Lower leg skin (tissue), 4 donors: ENCODE measurements at regions not wholly inside any gene's neighbourhood (a gene's known extent, or its start where the extent isn't known, plus 50 kb on each side); places are given as distances from the start of the nearest gene placed in this dataset.

ENCODE experiments used
- DNase-seq, 2 donors: peaks; one replicate each; pipeline ENCODE4 v3.0.0-alpha.2; 2019; ENCODE audit warnings: low spot score in 2 of 2
- H3K4me3 ChIP-seq: fragments of 200-600 bp; sonication (generic); 2 replicates; pipeline ENCODE4 v1.5.1; 2017; ENCODE audit warnings: mild to moderate bottlenecking, low read depth; ENCODE audit not compliant: poor library complexity, severe bottlenecking
- POLR2A ChIP-seq, 2 donors: fragments of 450-650 bp; IDR thresholded peaks; one replicate each; pipeline ENCODE4 v1.6.1; 2016 to 2017; ENCODE audit warnings: antibody characterized with exemption in 2 of 2, mild to moderate bottlenecking in 1 of 2, moderate library complexity in 1 of 2
- WGBS, 2 donors: methylation state at CpG; one replicate each; pipeline ENCODE4 v1.1.5; 2018; 5-methylcytosine and 5-hydroxymethylcytosine counted together
- intact Hi-C: fragments of 100-400 bp; cut with DNase I; formaldehyde crosslinking; loops from one replicate; pipeline ENCODE4 v1.15.0; 2023; ENCODE audit warnings: low total_unique reads
- TF ChIP-seq, protein P1 (sequence below), 3 donors: fragments of 450-650 bp; IDR thresholded peaks; one replicate each; pipeline ENCODE4 v1.5.1; 2016; ENCODE audit warnings: antibody characterized with exemption in 3 of 3, mild to moderate bottlenecking in 3 of 3, moderate library complexity in 2 of 3

DNA sequence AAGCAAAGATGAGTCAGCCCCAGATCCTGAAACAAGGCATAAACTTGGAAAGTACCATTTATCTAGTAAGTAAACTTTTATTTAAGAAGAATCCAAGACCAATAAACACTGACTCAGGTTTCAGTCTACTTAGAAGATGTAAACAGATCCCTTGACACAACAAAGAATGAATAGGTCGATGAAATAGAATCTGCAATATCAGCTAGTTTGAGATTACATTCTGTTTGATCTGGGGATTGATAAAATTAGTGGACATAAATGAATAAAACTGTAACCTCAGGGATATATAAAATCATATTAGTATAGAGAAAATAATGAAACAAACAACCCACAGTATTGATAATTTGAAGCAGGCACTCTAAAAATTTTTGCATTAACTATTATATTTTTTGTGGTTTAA is 708.9 kb downstream of the FAM181B start:
- DNase-seq = no peak
- 74 to 87% methylated on average over 1 of the region's 1 CpG for WGBS, 2 donors
- intact Hi-C loops = no loop called here
- no peak overlapping the region for H3K4me3 ChIP-seq
- TF ChIP-seq POLR2A (IDR thresholded peaks at IDR 0.05) = no peak
- TF ChIP-seq, protein P1, sequence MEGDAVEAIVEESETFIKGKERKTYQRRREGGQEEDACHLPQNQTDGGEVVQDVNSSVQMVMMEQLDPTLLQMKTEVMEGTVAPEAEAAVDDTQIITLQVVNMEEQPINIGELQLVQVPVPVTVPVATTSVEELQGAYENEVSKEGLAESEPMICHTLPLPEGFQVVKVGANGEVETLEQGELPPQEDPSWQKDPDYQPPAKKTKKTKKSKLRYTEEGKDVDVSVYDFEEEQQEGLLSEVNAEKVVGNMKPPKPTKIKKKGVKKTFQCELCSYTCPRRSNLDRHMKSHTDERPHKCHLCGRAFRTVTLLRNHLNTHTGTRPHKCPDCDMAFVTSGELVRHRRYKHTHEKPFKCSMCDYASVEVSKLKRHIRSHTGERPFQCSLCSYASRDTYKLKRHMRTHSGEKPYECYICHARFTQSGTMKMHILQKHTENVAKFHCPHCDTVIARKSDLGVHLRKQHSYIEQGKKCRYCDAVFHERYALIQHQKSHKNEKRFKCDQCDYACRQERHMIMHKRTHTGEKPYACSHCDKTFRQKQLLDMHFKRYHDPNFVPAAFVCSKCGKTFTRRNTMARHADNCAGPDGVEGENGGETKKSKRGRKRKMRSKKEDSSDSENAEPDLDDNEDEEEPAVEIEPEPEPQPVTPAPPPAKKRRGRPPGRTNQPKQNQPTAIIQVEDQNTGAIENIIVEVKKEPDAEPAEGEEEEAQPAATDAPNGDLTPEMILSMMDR (IDR thresholded peaks at IDR 0.05) = no peak

DNA sequence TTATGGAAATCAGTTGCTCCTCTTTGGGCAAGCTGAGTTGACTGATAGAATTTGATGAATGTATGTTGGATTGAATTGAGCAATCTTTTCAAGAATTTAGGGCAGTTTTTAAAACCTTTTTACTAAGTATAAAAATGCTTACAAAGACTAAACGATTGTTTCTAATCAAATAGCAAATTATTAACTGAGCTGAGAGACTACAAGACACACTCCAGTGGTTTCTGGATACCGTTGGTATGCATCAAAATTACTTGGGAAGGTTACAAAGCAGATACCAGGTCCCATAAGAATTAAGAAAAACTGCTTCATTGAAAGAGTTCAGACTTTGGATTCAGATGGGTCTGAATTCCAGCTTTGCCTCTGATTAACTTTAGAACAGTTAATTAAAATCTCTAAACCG is 721.4 kb downstream of the FAM181B start:
- intact Hi-C loops = no loop called here
- no peak overlapping the region for H3K4me3 ChIP-seq
- 72 to 73% methylated on average over 3 of the region's 3 CpGs for WGBS, 2 donors
- DNase-seq = no peak
- TF ChIP-seq, protein P1 (IDR thresholded peaks at IDR 0.05) = no peak
- TF ChIP-seq POLR2A (IDR thresholded peaks at IDR 0.05) = no peak

DNA sequence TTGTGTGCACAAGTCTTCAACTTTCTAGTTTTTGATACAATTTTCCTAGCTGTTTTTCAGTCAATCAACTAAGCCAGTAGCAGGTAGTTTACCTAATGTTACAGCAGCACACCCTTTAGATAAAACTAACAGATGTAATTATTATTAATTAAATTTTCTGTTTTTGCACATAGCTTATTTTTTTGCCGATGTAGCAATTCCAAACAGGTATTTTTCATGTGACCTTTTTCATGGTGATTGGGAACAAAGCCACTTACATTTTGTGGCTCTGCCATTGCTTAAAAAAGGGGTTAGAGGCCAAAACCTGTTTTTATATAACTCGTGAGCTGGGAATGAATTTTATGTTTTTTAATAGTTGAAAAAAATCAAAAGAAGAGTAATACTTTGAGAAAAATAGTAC is 724.5 kb downstream of the FAM181B start:
- H3K4me3 ChIP-seq = no peak overlapping the region
- TF ChIP-seq, protein P1 (IDR thresholded peaks at IDR 0.05) = no peak
- no peak for TF ChIP-seq POLR2A (IDR thresholded peaks at IDR 0.05)
- WGBS, 2 donors = 76 to 82% methylated on average over 2 of the region's 2 CpGs
- DNase-seq = no peak
- intact Hi-C loops = no loop called here

DNA sequence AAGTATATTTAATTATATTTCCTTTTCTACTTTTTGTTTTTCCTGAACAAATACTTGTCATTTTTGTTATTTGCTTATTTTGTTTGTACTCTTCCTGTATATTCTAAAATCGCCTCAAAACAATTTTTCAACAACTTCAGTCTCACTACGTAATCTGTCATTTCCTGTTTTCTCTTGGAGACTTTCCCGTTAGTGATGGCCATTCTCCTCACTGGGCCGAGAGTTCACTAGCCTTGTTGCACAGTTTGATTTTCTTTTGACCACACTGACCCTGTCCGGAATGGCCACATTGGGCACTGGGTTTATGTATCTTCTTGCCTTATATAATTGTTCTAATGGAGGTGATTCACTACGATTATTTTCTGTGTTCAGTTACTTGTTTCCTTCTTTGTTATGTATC is 726.1 kb downstream of the FAM181B start:
- intact Hi-C loops = no loop called here
- WGBS, 2 donors = 68 to 77% methylated on average over 6 of the region's 6 CpGs
- no peak for DNase-seq
- TF ChIP-seq, protein P1 (IDR thresholded peaks at IDR 0.05) = no peak
- no peak for TF ChIP-seq POLR2A (IDR thresholded peaks at IDR 0.05)
- no peak overlapping the region for H3K4me3 ChIP-seq

DNA sequence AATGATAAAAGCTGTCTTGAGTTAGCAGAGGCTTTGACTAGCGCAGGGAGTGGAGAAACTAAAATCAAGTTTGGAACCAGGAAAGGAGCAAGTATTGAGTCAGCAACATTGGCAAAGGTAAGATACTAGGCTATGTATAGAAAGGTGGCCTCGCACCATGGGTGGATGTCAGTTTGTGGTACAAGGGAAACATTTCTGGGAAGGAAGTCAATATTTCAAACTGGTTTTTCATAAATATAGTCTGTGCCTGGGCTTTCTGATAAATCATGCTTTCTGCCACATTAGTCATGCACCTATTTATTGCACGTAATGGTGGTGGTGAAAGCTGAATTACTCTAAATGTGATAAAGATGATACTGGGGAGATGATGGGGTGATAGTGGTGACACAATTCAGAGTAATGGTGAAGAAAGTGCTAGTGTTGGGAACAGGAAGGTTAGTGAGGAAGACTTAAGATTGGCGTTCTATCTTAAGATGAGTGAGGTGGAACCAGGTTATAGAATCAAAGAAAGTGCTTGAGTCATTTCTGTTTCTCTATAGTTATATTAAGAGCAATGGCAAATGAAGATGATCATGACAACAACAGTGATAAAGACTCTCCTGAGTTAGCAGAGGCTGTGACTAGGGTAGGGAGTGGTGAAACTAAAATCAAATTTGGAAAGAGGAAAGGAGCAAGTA is 729.0 kb downstream of the FAM181B start:
- intact Hi-C loops = no loop called here
- WGBS, 2 donors = 71 to 76% methylated on average over 4 of the region's 4 CpGs
- no peak for DNase-seq
- no peak for TF ChIP-seq POLR2A (IDR thresholded peaks at IDR 0.05)
- TF ChIP-seq, protein P1 (IDR thresholded peaks at IDR 0.05) = no peak
- H3K4me3 ChIP-seq = no peak overlapping the region
